Suppressor macrophage treated with lipopolysaccharide for 4 hours (primary cell): ENCODE measurements at regions not wholly inside any gene's neighbourhood (a gene's known extent, or its start where the extent isn't known, plus 50 kb on each side); places are given as distances from the start of the nearest gene placed in this dataset.

Source experiments
- DNase-seq: peaks from one replicate; pipeline ENCODE4 v3.0.0-alpha.2; 2020

- DNase-seq: no peak
Measured at GRCh38 chr1:234988155-234988517, 140.5 kb downstream of the TOMM20 start.

GRCh38 chr1:234987415-234988154 lies 141.1 kb downstream of the TOMM20 start:
- DNase-seq: no peak

- DNase-seq: peak; percentile 68
Measured at GRCh38 chr1:234986750-234987414, 141.8 kb downstream of the TOMM20 start.

GRCh38 chr1:234985516-234986294 lies 142.9 kb downstream of the TOMM20 start:
- no peak for DNase-seq

GRCh38 chr1:234985007-234985370 lies 143.6 kb downstream of the TOMM20 start:
- no peak for DNase-seq

- DNase-seq: no peak
Measured at GRCh38 chr1:234983564-234984238, 144.9 kb downstream of the TOMM20 start.

GRCh38 chr1:234981758-234982157 lies 146.9 kb downstream of the TOMM20 start:
- DNase-seq: no peak

- DNase-seq: peak; percentile 96
Measured at GRCh38 chr1:234980645-234981396, 147.8 kb downstream of the TOMM20 start.

- DNase-seq: no peak
Measured at GRCh38 chr1:234980291-234980644, 148.4 kb downstream of the TOMM20 start.

GRCh38 chr1:234979296-234980279 lies 149.0 kb downstream of the TOMM20 start:
- no peak for DNase-seq

GRCh38 chr1:234978397-234979295 lies 150.0 kb downstream of the TOMM20 start:
- DNase-seq: peak; percentile 91

GRCh38 chr1:234977875-234978396 lies 150.7 kb downstream of the TOMM20 start:
- DNase-seq: peak; percentile 45

- DNase-seq: peak; percentile 77
Measured at GRCh38 chr1:234976861-234977680, 151.6 kb downstream of the TOMM20 start.

GRCh38 chr1:234975941-234976860 lies 152.4 kb downstream of the TOMM20 start:
- DNase-seq: peak; percentile 85

GRCh38 chr1:234975122-234975940 lies 153.3 kb downstream of the TOMM20 start:
- peak; percentile 88 for DNase-seq

- no peak for DNase-seq
Measured at GRCh38 chr1:234973426-234974250, 155.0 kb downstream of the TOMM20 start.
